A673 (cell line): ENCODE measurements at regions not wholly inside any gene's neighbourhood (a gene's known extent, or its start where the extent isn't known, plus 50 kb on each side); places are given as distances from the start of the nearest gene placed in this dataset.

ENCODE experiments used
- CTCF ChIP-seq: fragments of 300-800, 200-600 bp; sonication (generic); conservative IDR thresholded peaks from 2 replicates; pipeline ENCODE4 v1.5.1; 2017; ENCODE audit warnings: low read depth, mild to moderate bottlenecking, antibody characterized with exemption, low read length, moderate library complexity, mixed read lengths
- EZH2 ChIP-seq: fragments of 200-600 bp; sonication (generic); IDR thresholded peaks from 2 replicates; pipeline ENCODE4 v1.6.1; 2017; ENCODE audit warnings: borderline replicate concordance, low read depth, mild to moderate bottlenecking, mixed read lengths, antibody characterized with exemption, low read length; ENCODE audit not compliant: poor library complexity, severe bottlenecking

GRCh38 chr5:89917112-89917511 is 492.4 kb downstream of the CETN3 start:
- no peak for TF ChIP-seq CTCF
- TF ChIP-seq EZH2, result no peak
